ENCODE measurements at regions not wholly inside any gene's neighbourhood (a gene's known extent, or its start where the extent isn't known, plus 50 kb on each side); places are given as distances from the start of the nearest gene placed in this dataset.

GRCh38 chr1:57772580-57773195, 348.8 kb upstream of the DAB1 start:
- Histone ChIP-seq H3K36me3 (ENCODE audit: low read depth) (no peaks in the 10 kb centered on the region), H3K27ac (no peak overlapping the region), H3K79me2 (ENCODE audit: low read depth) (no peaks in the 10 kb centered on the region), H2AFZ (no peak overlapping the region), H3F3A (ENCODE audit: insufficient read depth, low read depth) (no peaks in the 10 kb centered on the region), H3K4me3 (no peak overlapping the region), H3K9me3 (ENCODE audit: insufficient read depth, low read depth) (no peaks in the 10 kb centered on the region), H3K9me2 (ENCODE audit: insufficient read depth) (no peaks in the 10 kb centered on the region; the same call in 1 of the 2 replicates), H4K20me1 (ENCODE audit: insufficient read depth) (no peaks in the 10 kb centered on the region), H3K27me3 (ENCODE audit: insufficient read depth, low read depth) (no peaks in the 10 kb centered on the region), H3K4me2 (no peak overlapping the region), H3K4me1 (replicated peaks; ENCODE audit: insufficient read depth) (no peaks in the 10 kb centered on the region)
- TF ChIP-seq CTCF (conservative IDR thresholded peaks at IDR 0.05) (no peak), EZH2 (IDR thresholded peaks at IDR 0.05; ENCODE audit: low read depth) (no peak)
- ChIA-PET POLR2A (ENCODE audit: unreplicated experiment) (no interaction called here), CTCF (no interaction called here)
- no TSS peak for BruUV-seq (replicated peaks)
- intact Hi-C loops (cut with micrococcal nuclease; ENCODE audit: unreplicated experiment): no loop called here
- no peak for DNase-seq

DNA sequence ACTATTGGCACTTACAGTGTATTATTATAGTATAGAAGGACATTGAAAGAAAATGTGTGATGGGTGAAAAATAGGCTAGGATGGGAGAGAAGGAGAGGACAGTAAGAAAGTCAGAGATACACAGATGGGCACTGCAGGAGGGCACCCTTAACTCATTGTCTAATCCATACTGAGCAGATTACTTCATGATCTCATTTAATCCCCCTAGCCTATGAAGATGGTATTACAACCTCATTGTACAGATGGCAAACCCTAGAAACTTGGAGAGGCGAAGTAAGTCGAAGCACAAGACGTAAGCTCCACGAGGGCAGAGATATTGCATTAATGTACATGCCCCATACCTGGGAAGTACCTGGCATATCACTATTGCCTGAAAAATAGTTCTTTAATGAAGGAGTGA, 346.9 kb upstream of the DAB1 start:
- Histone ChIP-seq H3K9me3 (ENCODE audit: insufficient read depth, low read depth) (no peaks in the 10 kb centered on the region), H4K20me1 (ENCODE audit: insufficient read depth) (no peaks in the 10 kb centered on the region), H3K4me3 (no peak overlapping the region), H3K4me1 (replicated peaks; ENCODE audit: insufficient read depth) (no peaks in the 10 kb centered on the region), H2AFZ (no peak overlapping the region), H3K27ac (no peak overlapping the region), H3K79me2 (ENCODE audit: low read depth) (no peaks in the 10 kb centered on the region), H3K27me3 (ENCODE audit: insufficient read depth, low read depth) (no peaks in the 10 kb centered on the region), H3K4me2 (no peak overlapping the region), H3K9me2 (ENCODE audit: insufficient read depth) (no peaks in the 10 kb centered on the region; the same call in 1 of the 2 replicates), H3K36me3 (ENCODE audit: low read depth) (no peaks in the 10 kb centered on the region), H3F3A (ENCODE audit: insufficient read depth, low read depth) (no peaks in the 10 kb centered on the region)
- BruUV-seq (replicated peaks): no TSS peak
- CTCF ChIA-PET: no interaction called here
- TF ChIP-seq CTCF (conservative IDR thresholded peaks at IDR 0.05) (peak; percentile 52; the same call in 1 of the 2 replicates), EZH2 (IDR thresholded peaks at IDR 0.05; ENCODE audit: low read depth) (no peak)
- no peak for DNase-seq
- POLR2A ChIA-PET (ENCODE audit: unreplicated experiment): no interaction called here
- intact Hi-C loops (cut with micrococcal nuclease; ENCODE audit: unreplicated experiment): no loop called here

DNA sequence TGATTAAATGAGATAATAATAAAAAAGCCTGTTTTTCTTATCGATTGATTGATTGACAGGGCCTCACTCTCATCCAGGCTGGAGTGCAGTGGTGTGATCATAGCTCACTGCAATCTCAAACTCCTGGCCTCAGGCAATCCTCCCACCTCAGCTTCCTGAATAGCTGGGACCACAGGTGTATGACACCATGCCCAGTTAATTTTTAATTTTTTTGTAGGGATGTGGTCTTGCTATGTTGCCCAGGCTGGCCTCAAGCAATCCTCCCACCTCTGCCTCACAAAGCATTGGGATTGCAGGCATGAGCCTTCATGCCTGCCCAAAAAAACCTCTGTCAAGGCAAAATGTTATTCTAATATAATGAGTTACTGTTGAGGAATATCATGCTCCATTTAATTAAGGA, 346.4 kb upstream of the DAB1 start:
- no peak for DNase-seq
- Histone ChIP-seq H3K36me3 (ENCODE audit: low read depth) (no peaks in the 10 kb centered on the region), H3K27me3 (ENCODE audit: insufficient read depth, low read depth) (no peaks in the 10 kb centered on the region), H3K4me1 (replicated peaks; ENCODE audit: insufficient read depth) (no peaks in the 10 kb centered on the region), H3K4me3 (no peak overlapping the region), H3K79me2 (ENCODE audit: low read depth) (no peaks in the 10 kb centered on the region), H3K9me2 (ENCODE audit: insufficient read depth) (no peaks in the 10 kb centered on the region; the same call in 1 of the 2 replicates), H4K20me1 (ENCODE audit: insufficient read depth) (no peaks in the 10 kb centered on the region), H3K27ac (no peak overlapping the region), H3F3A (ENCODE audit: insufficient read depth, low read depth) (no peaks in the 10 kb centered on the region), H2AFZ (no peak overlapping the region), H3K4me2 (no peak overlapping the region), H3K9me3 (ENCODE audit: insufficient read depth, low read depth) (no peaks in the 10 kb centered on the region)
- intact Hi-C loops (cut with micrococcal nuclease; ENCODE audit: unreplicated experiment): no loop called here
- TF ChIP-seq EZH2 (IDR thresholded peaks at IDR 0.05; ENCODE audit: low read depth) (no peak), CTCF (conservative IDR thresholded peaks at IDR 0.05) (no peak)
- no TSS peak for BruUV-seq (replicated peaks)
- ChIA-PET CTCF (no interaction called here), POLR2A (ENCODE audit: unreplicated experiment) (no interaction called here)

Data from PC-9 (cell line).